GM12878 (cell line): ENCODE measurements at regions not wholly inside any gene's neighbourhood (a gene's known extent, or its start where the extent isn't known, plus 50 kb on each side); places are given as distances from the start of the nearest gene placed in this dataset.

Experiments used
- ATAC-seq: fragments of 200-7000 bp; cut with Tn5 transposase; 3 replicates; pipeline ENCODE4 v1.9.1; 2020; ENCODE audit warnings: mild to moderate bottlenecking, moderate library complexity
- BruUV-seq: library from RNA; stranded (reverse); fragments of 400-500 nt; replicated peaks from 2 replicates; lab custom pipeline; 2021; lab: Mats Ljungman, UMichigan
- CTCF ChIA-PET: fragments of 300-600 bp; sonication (Branson Sonifier 250); formaldehyde crosslinking; extraction: SDS; loops from one replicate; lab custom pipeline; 2021; ENCODE audit warnings: inconsistent platforms; lab: Yijun Ruan, JAX
- POLR2A ChIA-PET: fragments of 350-600 bp; formaldehyde crosslinking; extraction: SDS; loops from one replicate; lab custom pipeline; 2021; ENCODE audit warnings: inconsistent platforms; lab: Charles Lee
- RAD21 ChIA-PET: fragments of 300-600 bp; sonication (Branson Sonifier 250); formaldehyde crosslinking; loops from one replicate; lab custom pipeline; 2023; ENCODE audit warnings: antibody characterized with exemption; ENCODE audit not compliant: unreplicated experiment; lab: Charles Lee
- SMC1A ChIA-PET: fragments of 300-600 bp; sonication (Branson Sonifier 250); formaldehyde crosslinking; loops from one replicate; lab custom pipeline; 2023; ENCODE audit not compliant: unreplicated experiment, uncharacterized antibody; lab: Charles Lee
- DNase-seq: peaks from one replicate; pipeline ENCODE4 v3.0.0-alpha.2; 2011; ENCODE audit warnings: low read depth, low spot score
- FAIRE-seq: peaks from 3 replicates; lab custom pipeline; 2011; peaks lifted over from hg19 to GRCh38; lab: Jason Lieb, UNC
- H2AFZ ChIP-seq: 2 replicates; pipeline ENCODE4 v1.6.0; 2011; ENCODE audit warnings: low read depth, low read length, control low read depth; ENCODE audit not compliant: control insufficient read depth
- H3K27ac ChIP-seq: 2 replicates; pipeline ENCODE4 v1.5.1; 2011; ENCODE audit warnings: control low read depth; ENCODE audit not compliant: control insufficient read depth, insufficient read depth
- H3K27me3 ChIP-seq, 2 experiments: replicated peaks in 1 of 2; 2 replicates each; pipeline versions ENCODE4 v1.6.0 to v1.6.1; 2011; ENCODE audit warnings: low read length in 1 of 2; ENCODE audit not compliant: control insufficient read depth in 2 of 2, insufficient read depth in 2 of 2
- H3K36me3 ChIP-seq, 2 experiments: 2 replicates each; pipeline ENCODE4 v1.5.1; 2011; ENCODE audit warnings: low read length in 1 of 2; ENCODE audit not compliant: control insufficient read depth in 2 of 2, insufficient read depth in 2 of 2
- H3K4me1 ChIP-seq: 2 replicates; pipeline ENCODE4 v1.6.1; 2011; ENCODE audit warnings: mild to moderate bottlenecking, low read length, moderate library complexity, mixed read lengths; ENCODE audit not compliant: control insufficient read depth, insufficient read depth
- H3K4me2 ChIP-seq: 2 replicates; pipeline ENCODE4 v1.6.0; 2011; ENCODE audit warnings: control low read depth; ENCODE audit not compliant: control insufficient read depth, insufficient read depth
- H3K4me3 ChIP-seq: fragments of 200-600 bp; sonication (generic); 2 replicates; pipeline ENCODE4 v1.5.1; 2016
- H3K79me2 ChIP-seq: 2 replicates; pipeline ENCODE4 v1.6.0; 2011; ENCODE audit warnings: low read length; ENCODE audit not compliant: control insufficient read depth, insufficient read depth
- H3K9ac ChIP-seq: 2 replicates; pipeline ENCODE4 v1.8.0; 2011; ENCODE audit warnings: low read length, control low read depth, mixed read lengths; ENCODE audit not compliant: control insufficient read depth, insufficient read depth
- H3K9me3 ChIP-seq: replicated peaks from 3 replicates; pipeline ENCODE4 v1.5.1; 2011; ENCODE audit warnings: mild to moderate bottlenecking, low read length; ENCODE audit not compliant: control insufficient read depth, insufficient read depth
- H4K20me1 ChIP-seq: 2 replicates; pipeline ENCODE4 v1.6.0; 2011; ENCODE audit not compliant: control insufficient read depth, insufficient read depth
- CHD1 ChIP-seq: IDR thresholded peaks from 2 replicates; pipeline ENCODE4 v1.6.1; 2012; ENCODE audit warnings: low read depth, low read length, improper control_type of control experiment
- EGR1 ChIP-seq, 2 experiments: IDR thresholded peaks; 1 replicate in 1 of 2; 2 replicates in 1 of 2; pipeline ENCODE4 v1.6.1; 2011 to 2012; ENCODE audit warnings: low read depth in 2 of 2, low read length in 2 of 2, borderline replicate concordance in 1 of 2, mild to moderate bottlenecking in 1 of 2, moderate library complexity in 1 of 2
- EZH2 ChIP-seq: IDR thresholded peaks from 2 replicates; pipeline ENCODE4 v1.6.1; 2012; ENCODE audit warnings: low read depth, mild to moderate bottlenecking, control low read depth, inconsistent platforms, low read length, borderline replicate concordance; ENCODE audit not compliant: control insufficient read depth
- FOXK2 ChIP-seq: fragments of 450-650 bp; IDR thresholded peaks from 2 replicates; pipeline ENCODE4 v1.6.1; 2017; ENCODE audit warnings: mild to moderate bottlenecking, moderate library complexity
- IKZF2 ChIP-seq, 2 experiments: fragments of 450-650 bp; IDR thresholded peaks; 2 replicates each; pipeline ENCODE4 v1.6.1; 2017; ENCODE audit warnings: mild to moderate bottlenecking in 2 of 2, moderate library complexity in 2 of 2
- JUNB ChIP-seq: IDR thresholded peaks from 2 replicates; pipeline ENCODE4 v1.6.1; 2016; ENCODE audit warnings: antibody characterized with exemption, mild to moderate bottlenecking
- WGBS: methylation state at CpG from one replicate; pipeline ENCODE4 v1.1.6; 2016; ENCODE audit warnings: low lambda C conversion rate; ENCODE audit not compliant: insufficient replicate concordance, insufficient coverage; ENCODE audit errors: missing lambda C conversion rate; 5-methylcytosine and 5-hydroxymethylcytosine counted together
- in situ Hi-C: fragments of 300-500 bp; cut with MboI; formaldehyde crosslinking; loops from 9 replicates; pipeline ENCODE4 v1.14.3; 2018; ENCODE audit warnings: mixed read lengths
- intact Hi-C: fragments of 100-400 bp; cut with micrococcal nuclease; formaldehyde crosslinking; loops from one replicate; pipeline ENCODE4 v1.14.2; 2022; ENCODE audit not compliant: unreplicated experiment
- TF ChIP-seq, protein P1 (sequence below): fragments of 450-650 bp; IDR thresholded peaks from 2 replicates; pipeline ENCODE4 v1.6.1; 2017; ENCODE audit warnings: mild to moderate bottlenecking, moderate library complexity

DNA sequence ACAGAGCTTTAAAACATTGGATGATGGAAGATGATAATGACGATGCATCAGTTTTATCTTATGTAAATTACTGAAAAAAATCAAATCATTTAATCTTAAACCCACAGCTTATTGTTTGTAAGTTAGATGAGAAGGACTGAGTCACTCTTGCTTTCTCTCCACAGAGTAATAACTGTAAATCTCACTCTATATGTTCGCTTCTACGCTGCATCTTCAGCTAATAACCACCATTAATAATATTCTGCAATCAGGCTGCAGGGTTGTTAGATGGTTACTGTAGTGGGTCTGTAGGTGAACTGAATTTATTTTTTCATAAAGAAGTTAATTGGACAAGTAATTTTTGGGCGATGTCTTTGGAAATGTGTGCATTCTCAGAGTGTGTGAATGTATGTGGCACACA is 260.0 kb downstream of the FAT3 start:
- no peaks in the 10 kb centered on the region for H4K20me1 ChIP-seq
- no peak overlapping the region for H3K27ac ChIP-seq
- no TSS peak for BruUV-seq
- ChIA-PET POLR2A (no interaction called here), CTCF (no interaction called here), RAD21 (no interaction called here), SMC1A (no interaction called here)
- intact Hi-C loops (no loop called here), in situ Hi-C loops (no loop called here)
- TF ChIP-seq, protein P1, sequence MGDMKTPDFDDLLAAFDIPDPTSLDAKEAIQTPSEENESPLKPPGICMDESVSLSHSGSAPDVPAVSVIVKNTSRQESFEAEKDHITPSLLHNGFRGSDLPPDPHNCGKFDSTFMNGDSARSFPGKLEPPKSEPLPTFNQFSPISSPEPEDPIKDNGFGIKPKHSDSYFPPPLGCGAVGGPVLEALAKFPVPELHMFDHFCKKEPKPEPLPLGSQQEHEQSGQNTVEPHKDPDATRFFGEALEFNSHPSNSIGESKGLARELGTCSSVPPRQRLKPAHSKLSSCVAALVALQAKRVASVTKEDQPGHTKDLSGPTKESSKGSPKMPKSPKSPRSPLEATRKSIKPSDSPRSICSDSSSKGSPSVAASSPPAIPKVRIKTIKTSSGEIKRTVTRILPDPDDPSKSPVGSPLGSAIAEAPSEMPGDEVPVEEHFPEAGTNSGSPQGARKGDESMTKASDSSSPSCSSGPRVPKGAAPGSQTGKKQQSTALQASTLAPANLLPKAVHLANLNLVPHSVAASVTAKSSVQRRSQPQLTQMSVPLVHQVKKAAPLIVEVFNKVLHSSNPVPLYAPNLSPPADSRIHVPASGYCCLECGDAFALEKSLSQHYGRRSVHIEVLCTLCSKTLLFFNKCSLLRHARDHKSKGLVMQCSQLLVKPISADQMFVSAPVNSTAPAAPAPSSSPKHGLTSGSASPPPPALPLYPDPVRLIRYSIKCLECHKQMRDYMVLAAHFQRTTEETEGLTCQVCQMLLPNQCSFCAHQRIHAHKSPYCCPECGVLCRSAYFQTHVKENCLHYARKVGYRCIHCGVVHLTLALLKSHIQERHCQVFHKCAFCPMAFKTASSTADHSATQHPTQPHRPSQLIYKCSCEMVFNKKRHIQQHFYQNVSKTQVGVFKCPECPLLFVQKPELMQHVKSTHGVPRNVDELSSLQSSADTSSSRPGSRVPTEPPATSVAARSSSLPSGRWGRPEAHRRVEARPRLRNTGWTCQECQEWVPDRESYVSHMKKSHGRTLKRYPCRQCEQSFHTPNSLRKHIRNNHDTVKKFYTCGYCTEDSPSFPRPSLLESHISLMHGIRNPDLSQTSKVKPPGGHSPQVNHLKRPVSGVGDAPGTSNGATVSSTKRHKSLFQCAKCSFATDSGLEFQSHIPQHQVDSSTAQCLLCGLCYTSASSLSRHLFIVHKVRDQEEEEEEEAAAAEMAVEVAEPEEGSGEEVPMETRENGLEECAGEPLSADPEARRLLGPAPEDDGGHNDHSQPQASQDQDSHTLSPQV = no peak
- no peak for TF ChIP-seq IKZF2 (IDR thresholded peaks at IDR 0.05)
- TF ChIP-seq JUNB = no peak
- TF ChIP-seq EZH2 = no peak
- no peak for TF ChIP-seq CHD1
- no peak for TF ChIP-seq EGR1 (IDR thresholded peaks at IDR 0.05; ENCODE audit: borderline replicate concordance in 1 of 2, low read depth in 2 of 2, low read length in 2 of 2)
- TF ChIP-seq FOXK2 = no peak
- H3K4me3 ChIP-seq = no peak overlapping the region
- H2AFZ ChIP-seq = no peak overlapping the region
- H3K27me3 ChIP-seq = no peaks in the 10 kb centered on the region; a peak in 1 of 4 replicates
- DNase-seq = no peak
- no peaks in the 10 kb centered on the region for H3K79me2 ChIP-seq
- ATAC-seq = no peak
- 8% methylated on average over 4 of the region's 4 CpGs for WGBS
- H3K4me2 ChIP-seq = no peak overlapping the region
- no peaks in the 10 kb centered on the region for H3K36me3 ChIP-seq
- no peaks in the 10 kb centered on the region for H3K9me3 ChIP-seq
- H3K9ac ChIP-seq = no peak overlapping the region
- FAIRE-seq = no peak
- no peaks in the 10 kb centered on the region for H3K4me1 ChIP-seq
